ENCODE measurements at regions not wholly inside any gene's neighbourhood (a gene's known extent, or its start where the extent isn't known, plus 50 kb on each side); places are given as distances from the start of the nearest gene placed in this dataset.

DNA sequence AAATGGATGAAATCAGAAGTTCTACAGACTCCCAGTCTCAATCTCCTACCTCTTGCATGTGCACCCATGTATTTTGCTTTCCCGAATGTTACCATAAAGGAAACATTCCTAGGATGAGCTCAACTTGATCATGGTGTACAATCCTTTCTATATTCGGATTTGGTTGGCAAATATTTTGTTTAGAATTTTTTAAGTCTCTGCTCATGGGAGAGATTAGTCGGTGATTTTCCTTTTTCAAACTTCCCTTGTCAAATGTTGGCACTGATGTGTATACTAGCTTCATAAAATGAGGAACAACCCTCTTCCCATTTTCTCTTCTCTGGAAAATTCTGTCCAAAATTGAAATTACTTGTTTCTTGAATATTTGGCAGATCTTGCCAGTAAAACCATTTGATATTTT is 317.6 kb upstream of the RASGRP1 start:
- DNase-seq (ENCODE audit: low spot score) (no peak), ATAC-seq (no peak)
- H3K36me3 Mint-ChIP-seq, result no peaks in the 10 kb centered on the region
- TF ChIP-seq ELF4 (CRISPR knock-in tag; IDR thresholded peaks at IDR 0.05; ENCODE audit: low read depth) (no peak), NR3C1 (CRISPR knock-in tag; conservative IDR thresholded peaks at IDR 0.05; ENCODE audit: low read depth) (no peak), OVOL2 (CRISPR knock-in tag; IDR thresholded peaks at IDR 0.05; ENCODE audit: borderline replicate concordance) (no peak), PRRX2 (CRISPR knock-in tag; IDR thresholded peaks at IDR 0.05) (no peak), AR (CRISPR knock-in tag; IDR thresholded peaks at IDR 0.05) (no peak), IRF1 (CRISPR knock-in tag; IDR thresholded peaks at IDR 0.05) (no peak), SMAD3 (CRISPR knock-in tag; IDR thresholded peaks at IDR 0.05; ENCODE audit: borderline replicate concordance) (no peak), NFYB (CRISPR knock-in tag; conservative IDR thresholded peaks at IDR 0.05; ENCODE audit: low read depth) (no peak)
- TF ChIP-seq, protein P1, sequence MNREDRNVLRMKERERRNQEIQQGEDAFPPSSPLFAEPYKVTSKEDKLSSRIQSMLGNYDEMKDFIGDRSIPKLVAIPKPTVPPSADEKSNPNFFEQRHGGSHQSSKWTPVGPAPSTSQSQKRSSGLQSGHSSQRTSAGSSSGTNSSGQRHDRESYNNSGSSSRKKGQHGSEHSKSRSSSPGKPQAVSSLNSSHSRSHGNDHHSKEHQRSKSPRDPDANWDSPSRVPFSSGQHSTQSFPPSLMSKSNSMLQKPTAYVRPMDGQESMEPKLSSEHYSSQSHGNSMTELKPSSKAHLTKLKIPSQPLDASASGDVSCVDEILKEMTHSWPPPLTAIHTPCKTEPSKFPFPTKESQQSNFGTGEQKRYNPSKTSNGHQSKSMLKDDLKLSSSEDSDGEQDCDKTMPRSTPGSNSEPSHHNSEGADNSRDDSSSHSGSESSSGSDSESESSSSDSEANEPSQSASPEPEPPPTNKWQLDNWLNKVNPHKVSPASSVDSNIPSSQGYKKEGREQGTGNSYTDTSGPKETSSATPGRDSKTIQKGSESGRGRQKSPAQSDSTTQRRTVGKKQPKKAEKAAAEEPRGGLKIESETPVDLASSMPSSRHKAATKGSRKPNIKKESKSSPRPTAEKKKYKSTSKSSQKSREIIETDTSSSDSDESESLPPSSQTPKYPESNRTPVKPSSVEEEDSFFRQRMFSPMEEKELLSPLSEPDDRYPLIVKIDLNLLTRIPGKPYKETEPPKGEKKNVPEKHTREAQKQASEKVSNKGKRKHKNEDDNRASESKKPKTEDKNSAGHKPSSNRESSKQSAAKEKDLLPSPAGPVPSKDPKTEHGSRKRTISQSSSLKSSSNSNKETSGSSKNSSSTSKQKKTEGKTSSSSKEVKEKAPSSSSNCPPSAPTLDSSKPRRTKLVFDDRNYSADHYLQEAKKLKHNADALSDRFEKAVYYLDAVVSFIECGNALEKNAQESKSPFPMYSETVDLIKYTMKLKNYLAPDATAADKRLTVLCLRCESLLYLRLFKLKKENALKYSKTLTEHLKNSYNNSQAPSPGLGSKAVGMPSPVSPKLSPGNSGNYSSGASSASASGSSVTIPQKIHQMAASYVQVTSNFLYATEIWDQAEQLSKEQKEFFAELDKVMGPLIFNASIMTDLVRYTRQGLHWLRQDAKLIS (CRISPR knock-in tag; IDR thresholded peaks at IDR 0.05; ENCODE audit: borderline replicate concordance), result no peak
- TF ChIP-seq, protein P2, sequence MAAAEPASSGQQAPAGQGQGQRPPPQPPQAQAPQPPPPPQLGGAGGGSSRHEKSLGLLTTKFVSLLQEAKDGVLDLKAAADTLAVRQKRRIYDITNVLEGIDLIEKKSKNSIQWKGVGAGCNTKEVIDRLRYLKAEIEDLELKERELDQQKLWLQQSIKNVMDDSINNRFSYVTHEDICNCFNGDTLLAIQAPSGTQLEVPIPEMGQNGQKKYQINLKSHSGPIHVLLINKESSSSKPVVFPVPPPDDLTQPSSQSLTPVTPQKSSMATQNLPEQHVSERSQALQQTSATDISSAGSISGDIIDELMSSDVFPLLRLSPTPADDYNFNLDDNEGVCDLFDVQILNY (CRISPR knock-in tag; IDR thresholded peaks at IDR 0.05), result no peak
- peaks cover 3% of the 10 kb centered on the region; the same call in 1 of the 2 replicates for H3K9me3 Mint-ChIP-seq
- H3K4me1 Mint-ChIP-seq, result no peaks in the 10 kb centered on the region
- no peak overlapping the region for H3K4me3 Mint-ChIP-seq
- ChIA-PET CTCF (no interaction called here), POLR2A (no interaction called here)
- H3K27me3 Mint-ChIP-seq (ENCODE audit: low read depth), result no peaks in the 10 kb centered on the region; the same call in 1 of the 2 replicates
- no peak overlapping the region for H3K27ac Mint-ChIP-seq

- Mint-ChIP-seq H3K36me3 (no peaks in the 10 kb centered on the region), H3K9me3 (peaks cover 3% of the 10 kb centered on the region; the same call in 1 of the 2 replicates), H3K27me3 (ENCODE audit: low read depth) (no peaks in the 10 kb centered on the region; the same call in 1 of the 2 replicates), H3K4me3 (no peak overlapping the region), H3K4me1 (no peaks in the 10 kb centered on the region), H3K27ac (no peak overlapping the region)
- no peak for DNase-seq (ENCODE audit: low spot score)
- ChIA-PET POLR2A (no interaction called here), CTCF (no interaction called here)
- ATAC-seq, result no peak
- TF ChIP-seq, protein P3, sequence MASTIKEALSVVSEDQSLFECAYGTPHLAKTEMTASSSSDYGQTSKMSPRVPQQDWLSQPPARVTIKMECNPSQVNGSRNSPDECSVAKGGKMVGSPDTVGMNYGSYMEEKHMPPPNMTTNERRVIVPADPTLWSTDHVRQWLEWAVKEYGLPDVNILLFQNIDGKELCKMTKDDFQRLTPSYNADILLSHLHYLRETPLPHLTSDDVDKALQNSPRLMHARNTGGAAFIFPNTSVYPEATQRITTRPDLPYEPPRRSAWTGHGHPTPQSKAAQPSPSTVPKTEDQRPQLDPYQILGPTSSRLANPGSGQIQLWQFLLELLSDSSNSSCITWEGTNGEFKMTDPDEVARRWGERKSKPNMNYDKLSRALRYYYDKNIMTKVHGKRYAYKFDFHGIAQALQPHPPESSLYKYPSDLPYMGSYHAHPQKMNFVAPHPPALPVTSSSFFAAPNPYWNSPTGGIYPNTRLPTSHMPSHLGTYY (CRISPR knock-in tag; IDR thresholded peaks at IDR 0.05), result no peak
- TF ChIP-seq STAT6 (CRISPR knock-in tag; conservative IDR thresholded peaks at IDR 0.05; ENCODE audit: low read depth), result no peak
- no peak for TF ChIP-seq ZNF423 (CRISPR knock-in tag; IDR thresholded peaks at IDR 0.05)
- TF ChIP-seq, protein P4, sequence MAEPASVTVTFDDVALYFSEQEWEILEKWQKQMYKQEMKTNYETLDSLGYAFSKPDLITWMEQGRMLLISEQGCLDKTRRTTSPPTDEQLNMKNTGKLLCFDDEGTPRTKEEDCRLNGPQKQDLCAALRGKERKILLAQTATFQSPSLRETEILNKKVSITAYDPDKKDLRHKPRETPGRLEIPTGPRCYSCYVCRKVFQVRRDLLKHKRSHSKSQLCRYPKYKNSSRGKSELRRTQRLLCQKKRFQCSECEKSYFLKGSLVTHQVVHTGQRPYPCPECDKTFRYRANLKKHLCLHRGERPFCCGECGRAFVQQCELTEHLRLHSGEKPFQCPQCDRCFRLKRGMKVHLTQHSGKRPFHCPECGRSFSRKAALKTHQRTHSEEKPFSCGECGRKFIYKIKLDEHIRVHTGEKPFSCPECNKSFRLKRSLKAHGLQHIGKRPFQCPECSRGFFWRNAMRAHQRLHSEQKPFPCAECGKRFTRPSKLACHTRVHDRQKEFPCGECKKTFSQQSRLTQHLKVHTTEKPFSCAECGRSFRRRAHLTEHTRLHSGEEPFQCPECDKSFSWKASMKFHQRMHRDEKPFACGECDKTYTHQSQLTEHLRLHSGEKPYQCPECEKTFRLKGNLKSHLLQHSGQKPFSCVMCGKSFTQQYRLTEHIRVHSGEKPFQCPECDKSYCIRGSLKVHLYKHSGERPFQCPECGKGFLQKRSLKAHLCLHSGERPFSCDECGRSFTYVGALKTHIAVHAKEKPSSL (CRISPR knock-in tag; conservative IDR thresholded peaks at IDR 0.05), result no peak
- TF ChIP-seq ZNF138 (CRISPR knock-in tag; conservative IDR thresholded peaks at IDR 0.05), result no peak
- no peak for TF ChIP-seq HMGA2 (CRISPR knock-in tag; IDR thresholded peaks at IDR 0.05)
- no peak for TF ChIP-seq GRHL2 (CRISPR knock-in tag; IDR thresholded peaks at IDR 0.05; ENCODE audit: insufficient replicate concordance, severe bottlenecking)
- no peak for TF ChIP-seq IRF1 (CRISPR knock-in tag; IDR thresholded peaks at IDR 0.05)
- TF ChIP-seq MXD4 (CRISPR knock-in tag; IDR thresholded peaks at IDR 0.05; ENCODE audit: borderline replicate concordance), result no peak
Measured at GRCh38 chr15:38883987-38884386, 319.4 kb upstream of the RASGRP1 start.
